ENCODE measurements at regions not wholly inside any gene's neighbourhood (a gene's known extent, or its start where the extent isn't known, plus 50 kb on each side); places are given as distances from the start of the nearest gene placed in this dataset.

- no peak overlapping the region for H2AFZ ChIP-seq
- H3K9me2 ChIP-seq (ENCODE audit: insufficient read depth) = no peaks in the 10 kb centered on the region
- peaks cover 39% of the 10 kb centered on the region for H3K4me1 ChIP-seq (ENCODE audit: insufficient read depth)
- peak; percentile 18 for DNase-seq
- no peak overlapping the region for H3K27ac ChIP-seq
- H3F3A ChIP-seq (ENCODE audit: insufficient read depth) = peaks cover 30% of the 10 kb centered on the region
- H3K9me3 ChIP-seq (ENCODE audit: low read depth) = no peaks in the 10 kb centered on the region
- no peaks in the 10 kb centered on the region for H3K36me3 ChIP-seq (ENCODE audit: low read depth)
- in situ Hi-C loops (cut with MboI) = no loop called here
- H3K79me2 ChIP-seq (ENCODE audit: insufficient read depth) = no peaks in the 10 kb centered on the region
- H3K4me3 ChIP-seq = no peak overlapping the region
- no peaks in the 10 kb centered on the region for H4K20me1 ChIP-seq (ENCODE audit: insufficient read depth)
- TF ChIP-seq EZH2phosphoT487 (IDR thresholded peaks at IDR 0.05; ENCODE audit: insufficient read depth, low read depth) (no peak), EZH2 (IDR thresholded peaks at IDR 0.05; ENCODE audit: insufficient read depth, poor library complexity, severe bottlenecking) (no peak)
- no peaks in the 10 kb centered on the region for H3K27me3 ChIP-seq (replicated peaks; ENCODE audit: insufficient read depth)
- 84 to 90% methylated on average over 4 of the region's 4 CpGs for WGBS, 2 experiments (ENCODE audit: low coverage in 1 of 2, low lambda C conversion rate in 2 of 2, missing lambda C conversion rate in 2 of 2)
- no peak overlapping the region for H3K4me2 ChIP-seq (ENCODE audit: unreplicated experiment)
- no peak overlapping the region for H3K9ac ChIP-seq
Measured at GRCh38 chr11:35085531-35086165, 53.3 kb upstream of the CD44 start.

DNA sequence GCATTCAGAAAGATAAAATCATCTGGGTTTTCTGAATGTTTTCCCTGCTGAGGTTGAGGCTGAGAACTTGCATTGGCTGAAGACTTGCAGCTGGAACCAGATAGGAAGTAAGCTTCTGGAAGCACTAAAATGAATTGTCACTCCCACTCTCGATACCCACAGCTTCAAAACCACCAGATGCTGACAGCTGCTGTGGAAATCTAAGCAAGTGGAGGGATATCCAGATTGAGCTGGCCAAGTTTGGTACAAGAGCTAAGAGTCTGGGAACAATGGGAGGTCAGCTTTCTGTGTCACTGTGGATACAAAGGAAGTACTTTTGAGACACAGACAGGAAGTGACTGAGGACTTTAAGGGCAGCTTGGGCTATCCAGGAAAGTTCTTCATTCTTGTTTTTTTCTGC, 51.3 kb upstream of the CD44 start:
- TF ChIP-seq EZH2phosphoT487 (IDR thresholded peaks at IDR 0.05; ENCODE audit: insufficient read depth, low read depth) (no peak), EZH2 (IDR thresholded peaks at IDR 0.05; ENCODE audit: insufficient read depth, poor library complexity, severe bottlenecking) (no peak)
- no peaks in the 10 kb centered on the region for H3K9me3 ChIP-seq (ENCODE audit: low read depth)
- DNase-seq = peak; percentile 24
- no peaks in the 10 kb centered on the region for H3K79me2 ChIP-seq (ENCODE audit: insufficient read depth)
- H3K27me3 ChIP-seq (replicated peaks; ENCODE audit: insufficient read depth) = no peaks in the 10 kb centered on the region
- no peak overlapping the region for H3K27ac ChIP-seq
- H3K9me2 ChIP-seq (ENCODE audit: insufficient read depth) = no peaks in the 10 kb centered on the region
- no peak overlapping the region for H3K4me3 ChIP-seq
- H2AFZ ChIP-seq = peak overlapping the region; percentile 38
- peaks cover 23% of the 10 kb centered on the region for H3F3A ChIP-seq (ENCODE audit: insufficient read depth)
- H3K4me1 ChIP-seq (ENCODE audit: insufficient read depth) = peaks cover 31% of the 10 kb centered on the region
- no peaks in the 10 kb centered on the region for H3K36me3 ChIP-seq (ENCODE audit: low read depth)
- H3K4me2 ChIP-seq (ENCODE audit: unreplicated experiment) = no peak overlapping the region
- WGBS, 2 experiments (ENCODE audit: low coverage in 1 of 2, low lambda C conversion rate in 2 of 2, missing lambda C conversion rate in 2 of 2) = 32 to 35% methylated on average over 1 of the region's 1 CpG
- no peaks in the 10 kb centered on the region for H4K20me1 ChIP-seq (ENCODE audit: insufficient read depth)
- in situ Hi-C loops (cut with MboI) = no loop called here
- H3K9ac ChIP-seq = no peak overlapping the region

- H3K36me3 ChIP-seq (ENCODE audit: low read depth) = no peaks in the 10 kb centered on the region
- H3K4me2 ChIP-seq (ENCODE audit: unreplicated experiment) = no peak overlapping the region
- no peaks in the 10 kb centered on the region for H3K79me2 ChIP-seq (ENCODE audit: insufficient read depth)
- in situ Hi-C loops (cut with MboI) = no loop called here
- no peaks in the 10 kb centered on the region for H3K9me2 ChIP-seq (ENCODE audit: insufficient read depth)
- no peaks in the 10 kb centered on the region for H4K20me1 ChIP-seq (ENCODE audit: insufficient read depth)
- DNase-seq = peak; percentile 20
- H3K4me3 ChIP-seq = no peak overlapping the region
- peaks cover 18% of the 10 kb centered on the region for H3F3A ChIP-seq (ENCODE audit: insufficient read depth)
- WGBS, 2 experiments (ENCODE audit: low coverage in 1 of 2, low lambda C conversion rate in 2 of 2, missing lambda C conversion rate in 2 of 2) = 65 to 73% methylated on average over 2 of the region's 2 CpGs
- H3K9me3 ChIP-seq (ENCODE audit: low read depth) = no peaks in the 10 kb centered on the region
- TF ChIP-seq EZH2 (IDR thresholded peaks at IDR 0.05; ENCODE audit: insufficient read depth, poor library complexity, severe bottlenecking) (no peak), EZH2phosphoT487 (IDR thresholded peaks at IDR 0.05; ENCODE audit: insufficient read depth, low read depth) (no peak)
- no peak overlapping the region; the same call in 1 of the 2 replicates for H3K27ac ChIP-seq
- no peak overlapping the region for H3K9ac ChIP-seq
- peaks cover 25% of the 10 kb centered on the region for H3K4me1 ChIP-seq (ENCODE audit: insufficient read depth)
- no peaks in the 10 kb centered on the region for H3K27me3 ChIP-seq (replicated peaks; ENCODE audit: insufficient read depth)
- peak overlapping the region; percentile 38; the same call in 1 of the 2 replicates for H2AFZ ChIP-seq
Measured at GRCh38 chr11:35088226-35088625, 50.7 kb upstream of the CD44 start.

DNA sequence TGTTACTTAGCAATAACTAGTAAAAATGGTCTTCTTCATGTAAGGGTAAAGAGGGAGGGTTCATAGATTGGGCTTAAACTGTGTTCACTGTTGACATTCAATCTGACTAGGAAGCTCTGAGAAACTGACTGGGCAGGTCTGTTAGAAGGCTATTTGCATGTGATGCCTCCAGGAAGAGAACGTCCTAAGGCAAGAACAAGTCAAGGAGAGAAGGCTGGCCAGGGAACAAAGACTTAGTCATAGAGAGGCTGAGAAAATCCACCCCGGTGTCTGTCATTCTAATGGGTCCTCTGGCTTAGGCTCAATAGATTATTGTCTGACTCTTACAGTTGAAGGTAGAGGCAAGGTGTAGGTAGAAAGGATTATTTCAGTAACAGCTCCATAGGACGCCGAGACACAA, 50.3 kb upstream of the CD44 start:
- no peak overlapping the region for H2AFZ ChIP-seq
- H3K79me2 ChIP-seq (ENCODE audit: insufficient read depth) = no peaks in the 10 kb centered on the region
- 58 to 63% methylated on average over 4 of the region's 4 CpGs for WGBS, 2 experiments (ENCODE audit: low coverage in 1 of 2, low lambda C conversion rate in 2 of 2, missing lambda C conversion rate in 2 of 2)
- H3K9me3 ChIP-seq (ENCODE audit: low read depth) = no peaks in the 10 kb centered on the region
- H3K36me3 ChIP-seq (ENCODE audit: low read depth) = no peaks in the 10 kb centered on the region
- H3K27me3 ChIP-seq (replicated peaks; ENCODE audit: insufficient read depth) = no peaks in the 10 kb centered on the region
- no peak overlapping the region; the same call in 1 of the 2 replicates for H3K27ac ChIP-seq
- TF ChIP-seq EZH2phosphoT487 (IDR thresholded peaks at IDR 0.05; ENCODE audit: insufficient read depth, low read depth) (no peak), EZH2 (IDR thresholded peaks at IDR 0.05; ENCODE audit: insufficient read depth, poor library complexity, severe bottlenecking) (no peak)
- DNase-seq = peak; percentile 74
- no peak overlapping the region for H3K4me2 ChIP-seq (ENCODE audit: unreplicated experiment)
- peaks cover 16% of the 10 kb centered on the region for H3F3A ChIP-seq (ENCODE audit: insufficient read depth)
- peaks cover 23% of the 10 kb centered on the region for H3K4me1 ChIP-seq (ENCODE audit: insufficient read depth)
- in situ Hi-C loops (cut with MboI) = no loop called here
- H4K20me1 ChIP-seq (ENCODE audit: insufficient read depth) = no peaks in the 10 kb centered on the region
- H3K9me2 ChIP-seq (ENCODE audit: insufficient read depth) = no peaks in the 10 kb centered on the region
- H3K4me3 ChIP-seq = no peak overlapping the region
- no peak overlapping the region for H3K9ac ChIP-seq
